Large intestine (tissue), 3 donors: ENCODE measurements at regions not wholly inside any gene's neighbourhood (a gene's known extent, or its start where the extent isn't known, plus 50 kb on each side); places are given as distances from the start of the nearest gene placed in this dataset.

ENCODE experiments used
- DNase-seq, 2 donors: peaks; one replicate each; pipeline versions ENCODE4 v3.0.0 to v3.0.0-alpha.2; 2013
- H3K27ac ChIP-seq: one replicate; pipeline ENCODE4 v1.5.1; 2013; ENCODE audit warnings: low read length
- H3K27me3 ChIP-seq: 2 replicates; pipeline ENCODE4 v1.6.1; 2013; ENCODE audit warnings: low read length; ENCODE audit not compliant: control insufficient read depth, insufficient read depth
- H3K36me3 ChIP-seq: 2 replicates; pipeline ENCODE4 v1.6.1; 2013; ENCODE audit warnings: low read length; ENCODE audit not compliant: control insufficient read depth, insufficient read depth
- H3K4me1 ChIP-seq: one replicate; pipeline ENCODE4 v1.6.1; 2013; ENCODE audit warnings: low read length; ENCODE audit not compliant: control insufficient read depth, insufficient read depth
- H3K4me3 ChIP-seq: one replicate; pipeline ENCODE4 v1.5.1; 2013; ENCODE audit warnings: low read length
- H3K9me3 ChIP-seq: one replicate; pipeline ENCODE4 v1.6.1; 2013; ENCODE audit warnings: mild to moderate bottlenecking, low read depth, low read length, moderate library complexity; ENCODE audit not compliant: control insufficient read depth
- WGBS: methylation state at CpG from one replicate; pipeline ENCODE4 v1.1.5; 2013; ENCODE audit warnings: low lambda C conversion rate; ENCODE audit not compliant: insufficient coverage; 5-methylcytosine and 5-hydroxymethylcytosine counted together

DNA sequence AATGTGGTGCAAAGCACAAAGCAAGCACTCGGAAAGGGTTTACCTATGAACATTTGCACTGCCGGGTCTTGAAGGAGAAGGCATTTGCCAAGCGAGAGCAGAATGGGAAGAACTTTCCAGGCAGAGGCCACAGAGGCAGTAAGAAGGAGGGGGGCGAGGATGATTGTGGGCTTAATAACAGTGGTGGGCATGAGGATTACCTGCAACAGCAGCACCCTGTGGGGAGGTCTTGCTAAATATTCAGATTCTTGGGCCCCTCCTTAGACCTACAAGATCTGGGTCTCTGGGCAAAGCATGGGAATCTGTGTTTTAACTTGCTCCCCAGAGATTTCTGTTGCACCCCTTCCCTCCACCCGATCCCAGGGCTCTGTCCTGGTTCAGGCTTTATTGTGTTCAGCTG is 75.1 kb upstream of the ZBED5 start:
- Histone ChIP-seq H3K4me1 (peaks cover 30% of the 10 kb centered on the region), H3K36me3 (no peaks in the 10 kb centered on the region), H3K4me3 (no peak overlapping the region), H3K27ac (no peak overlapping the region), H3K9me3 (no peaks in the 10 kb centered on the region), H3K27me3 (peaks cover 2% of the 10 kb centered on the region)
- WGBS = no CpG with 5 or more reads among the region's 5 CpGs
- DNase-seq = no peak

DNA sequence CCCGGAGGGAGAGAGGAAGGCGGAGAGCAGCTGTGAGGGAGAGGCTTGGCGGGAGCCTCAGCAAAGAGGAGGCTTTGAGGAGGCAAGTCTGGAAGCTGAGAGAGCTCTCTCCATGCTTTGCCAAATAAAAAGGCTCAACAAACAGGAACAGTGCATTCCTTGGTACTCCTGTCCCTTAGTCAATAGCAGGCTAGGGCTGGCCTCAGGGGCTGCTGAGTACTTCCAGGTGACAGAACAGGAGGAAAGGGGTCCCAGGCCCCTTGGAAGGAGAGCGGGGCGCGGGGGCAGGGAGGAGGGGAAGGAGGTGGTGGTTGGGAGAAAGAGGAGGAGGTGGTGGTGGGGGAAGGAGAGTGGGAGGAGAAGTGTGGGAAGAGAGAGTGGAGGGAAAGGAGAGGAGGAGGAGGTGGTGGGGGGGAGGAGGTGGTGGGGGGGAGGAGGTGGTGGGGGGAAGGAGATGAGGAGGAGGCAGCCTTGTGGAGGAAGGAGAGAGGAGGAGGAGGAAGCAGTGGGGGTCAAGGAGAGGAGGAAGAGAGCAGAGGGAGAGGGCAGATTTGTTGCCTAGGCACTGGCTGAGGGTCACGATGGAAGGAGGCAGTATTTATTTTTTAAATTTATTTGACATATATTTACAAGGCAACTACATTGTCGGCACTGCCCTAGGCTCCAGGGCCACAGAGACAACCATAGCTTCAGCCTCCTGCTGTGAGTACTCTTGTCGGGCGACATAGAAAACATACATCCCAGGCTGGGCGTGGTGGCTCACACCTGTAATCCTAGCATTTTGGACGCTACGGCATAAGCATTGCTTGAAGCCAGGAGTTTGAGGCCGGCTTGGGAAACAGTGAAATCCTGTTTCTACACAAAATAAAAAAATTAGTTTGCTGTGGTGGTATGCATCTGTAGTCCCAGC is 74.2 kb upstream of the ZBED5 start:
- Histone ChIP-seq H3K36me3 (no peaks in the 10 kb centered on the region), H3K4me3 (peak overlapping the region; percentile 63), H3K4me1 (peaks cover 30% of the 10 kb centered on the region), H3K27me3 (peaks cover 2% of the 10 kb centered on the region), H3K9me3 (no peaks in the 10 kb centered on the region), H3K27ac (peak overlapping the region; percentile 96)
- WGBS = 33% methylated on average over 1 of the region's 14 CpGs
- no peak for DNase-seq

DNA sequence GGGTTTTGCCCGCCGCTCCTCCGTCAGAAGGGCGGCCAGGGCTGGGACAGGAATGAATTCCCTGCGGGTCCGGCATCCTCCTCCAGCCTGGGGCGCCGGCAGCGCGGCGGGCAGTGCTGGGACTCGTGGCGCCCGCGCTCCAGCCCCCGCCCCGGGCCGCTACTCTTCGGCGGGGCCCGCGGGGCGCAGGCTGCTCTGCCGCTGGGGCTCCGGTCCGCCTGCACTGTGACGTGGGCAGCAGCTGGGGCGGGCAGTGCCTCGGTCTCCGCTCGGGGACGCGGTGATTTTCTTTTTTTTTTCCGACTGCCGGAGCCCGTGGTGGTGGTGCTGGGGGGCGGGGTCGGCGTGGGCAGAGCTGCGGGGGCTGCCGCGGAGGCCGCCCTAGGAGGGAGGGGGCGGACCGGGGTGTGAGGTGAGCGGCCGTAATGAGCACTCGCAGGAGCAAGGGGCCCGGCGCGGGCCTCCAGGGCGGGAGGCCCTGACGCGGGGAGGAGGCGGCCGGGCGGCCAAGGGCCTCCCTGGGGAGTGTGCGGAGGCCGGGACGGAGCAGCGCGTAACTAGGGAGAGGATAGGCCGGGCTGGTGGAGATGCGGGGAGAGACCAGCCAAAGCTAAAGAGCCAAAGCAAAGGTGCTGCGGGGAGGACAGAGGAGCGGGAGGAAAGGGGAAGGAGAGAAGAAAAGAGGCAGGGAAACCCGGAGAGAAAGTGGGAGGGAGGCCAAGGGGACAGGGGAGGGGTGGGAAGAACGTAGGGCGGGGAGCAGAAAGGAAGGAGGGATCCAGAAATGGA is 73.3 kb upstream of the ZBED5 start:
- H3K9me3 ChIP-seq = no peaks in the 10 kb centered on the region
- peak; percentile 81 to 92 for DNase-seq
- peak overlapping the region; percentile 96 for H3K27ac ChIP-seq
- H3K36me3 ChIP-seq = no peaks in the 10 kb centered on the region
- H3K4me3 ChIP-seq = peak overlapping the region; percentile 63
- H3K4me1 ChIP-seq = peaks cover 31% of the 10 kb centered on the region
- H3K27me3 ChIP-seq = peaks cover 2% of the 10 kb centered on the region
- 0% methylated on average over 5 of the region's 69 CpGs for WGBS

DNA sequence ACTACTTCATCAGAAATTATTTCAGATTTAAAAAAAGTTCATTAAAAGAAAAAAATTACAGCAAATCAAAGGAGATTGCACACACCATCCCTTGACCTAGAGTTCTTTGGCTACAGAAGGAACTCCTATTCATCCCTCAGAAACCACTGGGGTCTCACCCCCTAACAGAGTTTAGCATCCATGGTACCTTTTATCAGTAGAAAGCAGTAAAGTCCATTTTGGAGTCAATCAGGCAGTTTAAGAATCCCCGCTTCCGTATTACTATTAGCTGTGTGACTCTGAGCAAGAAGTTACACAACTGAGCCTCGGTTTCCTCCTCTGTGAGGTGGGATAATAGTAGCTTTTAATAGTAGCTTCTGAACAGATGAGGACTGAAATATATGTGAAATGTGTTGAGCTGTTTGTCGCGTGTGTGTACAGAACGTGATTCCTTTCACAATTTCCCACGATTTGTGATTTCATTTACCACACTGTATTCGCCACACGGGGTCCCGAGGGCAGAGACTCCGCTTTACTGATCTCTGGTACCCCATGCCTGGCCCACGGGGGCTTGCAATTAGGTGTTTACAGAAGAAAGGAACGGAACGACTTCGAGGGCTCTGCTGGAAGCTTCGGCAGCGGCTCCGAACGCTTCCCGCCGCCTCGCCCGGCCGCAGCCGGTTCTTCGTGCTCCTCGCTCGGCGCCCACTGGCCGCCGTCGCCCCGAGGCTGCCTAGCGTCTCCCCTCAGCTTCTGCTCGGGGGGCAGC is 72.5 kb upstream of the ZBED5 start:
- H3K36me3 ChIP-seq = no peaks in the 10 kb centered on the region
- whole genome bisulfite sequencing = no CpG with 5 or more reads among the region's 35 CpGs
- H3K4me1 ChIP-seq = peaks cover 25% of the 10 kb centered on the region
- no peaks in the 10 kb centered on the region for H3K9me3 ChIP-seq
- peak overlapping the region; percentile 63 for H3K4me3 ChIP-seq
- no peak for DNase-seq
- H3K27me3 ChIP-seq = peaks cover 2% of the 10 kb centered on the region
- H3K27ac ChIP-seq = peak overlapping the region; percentile 96

DNA sequence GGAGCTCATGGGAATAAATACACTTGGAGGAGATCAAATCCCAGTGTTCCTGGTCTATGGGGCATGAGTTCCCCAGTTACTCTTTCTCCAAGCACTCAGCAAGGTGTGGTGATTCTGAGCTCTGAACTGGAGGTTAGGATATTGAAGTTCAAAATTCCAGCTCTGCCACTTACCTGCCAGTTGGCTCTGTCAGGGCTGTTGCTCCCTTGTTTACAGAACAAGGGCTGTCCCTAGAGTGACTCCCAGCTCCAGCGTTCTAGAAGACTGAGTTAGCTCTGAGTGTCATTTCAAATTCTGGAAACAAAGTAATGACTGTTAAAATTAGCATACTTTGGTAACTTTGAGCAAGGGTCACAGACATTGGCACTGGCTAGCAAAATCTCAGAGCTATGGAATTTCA is 69.7 kb upstream of the ZBED5 start:
- Histone ChIP-seq H3K9me3 (no peaks in the 10 kb centered on the region), H3K36me3 (no peaks in the 10 kb centered on the region), H3K4me1 (peaks cover 15% of the 10 kb centered on the region), H3K27me3 (peaks cover 2% of the 10 kb centered on the region), H3K4me3 (no peak overlapping the region), H3K27ac (peak overlapping the region; percentile 13)
- DNase-seq = peak; percentile 53 to 83
- no CpG with 5 or more reads among the region's 1 CpG for WGBS

DNA sequence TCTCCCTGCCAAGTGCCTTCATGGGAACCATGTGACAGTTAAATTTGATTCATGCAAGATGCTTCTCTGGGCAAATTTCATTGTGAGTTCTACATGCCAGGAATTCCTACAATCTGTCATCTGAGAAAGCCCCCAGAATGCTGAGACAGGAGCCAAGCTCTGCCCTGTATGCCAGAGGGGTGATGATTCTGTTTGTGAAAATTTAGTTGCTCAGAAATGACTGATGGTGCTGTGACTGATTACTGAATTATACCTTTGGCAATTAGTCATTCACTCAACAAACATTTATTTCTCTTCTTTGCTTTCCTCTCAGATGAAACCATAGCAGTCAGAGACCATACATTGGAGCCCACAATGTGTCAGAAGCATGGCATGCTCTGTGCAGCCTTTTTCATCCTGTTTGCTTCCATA is 69.0 kb upstream of the ZBED5 start:
- H3K4me1 ChIP-seq = peaks cover 10% of the 10 kb centered on the region
- H3K27ac ChIP-seq = no peak overlapping the region
- no peak for DNase-seq
- no peak overlapping the region for H3K4me3 ChIP-seq
- H3K27me3 ChIP-seq = peaks cover 2% of the 10 kb centered on the region
- no peaks in the 10 kb centered on the region for H3K9me3 ChIP-seq
- H3K36me3 ChIP-seq = no peaks in the 10 kb centered on the region

DNA sequence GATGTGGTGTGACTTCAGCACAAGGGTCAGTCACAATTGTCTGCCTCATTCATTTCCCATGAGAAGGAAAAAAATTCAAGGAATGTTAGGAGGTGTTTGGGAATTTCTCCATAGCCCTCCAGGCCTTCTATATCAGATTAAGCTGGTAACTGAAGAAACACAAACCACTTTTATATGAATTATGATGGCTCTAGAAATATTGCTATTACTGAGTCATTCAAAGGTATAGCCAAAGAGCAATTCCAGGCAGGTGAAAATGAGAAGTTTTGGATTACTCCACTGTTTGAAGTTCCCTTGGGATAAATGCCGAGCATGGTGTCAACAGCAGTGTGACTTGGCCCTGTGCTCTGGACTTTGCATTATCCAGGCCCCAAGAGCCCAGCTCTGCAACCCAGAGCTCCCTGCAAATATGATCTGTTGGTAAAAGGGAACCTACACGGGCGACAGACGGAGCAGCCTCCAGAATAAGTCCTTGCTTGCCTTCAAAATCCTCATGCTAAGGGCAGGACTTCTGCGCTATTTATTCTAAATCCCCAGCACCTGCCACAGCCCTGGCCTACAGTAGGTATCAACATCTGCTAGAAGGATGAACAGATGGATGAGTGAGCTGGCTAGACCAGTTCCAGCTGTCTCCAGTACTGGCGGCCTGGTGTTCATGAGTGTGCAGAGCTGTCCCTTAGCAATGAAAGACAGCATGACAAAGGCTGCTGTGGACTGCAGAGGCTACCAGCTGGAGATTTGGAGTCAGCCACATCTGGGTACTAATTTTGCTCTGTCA is 67.5 kb upstream of the ZBED5 start:
- Histone ChIP-seq H3K27me3 (no peaks in the 10 kb centered on the region), H3K36me3 (no peaks in the 10 kb centered on the region), H3K4me3 (no peak overlapping the region), H3K9me3 (no peaks in the 10 kb centered on the region), H3K4me1 (peaks cover 10% of the 10 kb centered on the region), H3K27ac (peak overlapping the region; percentile 15)
- no CpG with 5 or more reads among the region's 6 CpGs for WGBS
- no peak for DNase-seq

DNA sequence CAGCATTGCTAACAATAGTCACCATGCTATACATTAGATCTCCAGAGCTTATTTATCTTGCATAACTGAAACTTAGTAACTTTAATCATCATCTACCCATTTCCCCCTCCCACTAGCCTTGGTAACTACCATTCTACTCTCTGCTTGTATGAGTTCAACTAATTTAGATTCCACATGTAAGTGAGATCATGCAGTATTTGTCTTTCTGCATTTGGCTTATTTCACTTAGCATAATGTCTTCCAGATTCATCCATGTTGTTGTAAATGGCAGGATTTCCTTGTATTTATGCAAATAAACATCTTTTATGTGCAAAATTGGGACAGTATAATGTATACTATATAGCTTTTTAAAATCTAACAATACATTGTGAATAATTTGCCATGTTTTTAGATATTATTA is 66.0 kb upstream of the ZBED5 start:
- H3K27ac ChIP-seq = no peak overlapping the region
- no peak for DNase-seq
- no peaks in the 10 kb centered on the region for H3K36me3 ChIP-seq
- no peaks in the 10 kb centered on the region for H3K27me3 ChIP-seq
- H3K9me3 ChIP-seq = no peaks in the 10 kb centered on the region
- no peak overlapping the region for H3K4me3 ChIP-seq
- peaks cover 10% of the 10 kb centered on the region for H3K4me1 ChIP-seq

DNA sequence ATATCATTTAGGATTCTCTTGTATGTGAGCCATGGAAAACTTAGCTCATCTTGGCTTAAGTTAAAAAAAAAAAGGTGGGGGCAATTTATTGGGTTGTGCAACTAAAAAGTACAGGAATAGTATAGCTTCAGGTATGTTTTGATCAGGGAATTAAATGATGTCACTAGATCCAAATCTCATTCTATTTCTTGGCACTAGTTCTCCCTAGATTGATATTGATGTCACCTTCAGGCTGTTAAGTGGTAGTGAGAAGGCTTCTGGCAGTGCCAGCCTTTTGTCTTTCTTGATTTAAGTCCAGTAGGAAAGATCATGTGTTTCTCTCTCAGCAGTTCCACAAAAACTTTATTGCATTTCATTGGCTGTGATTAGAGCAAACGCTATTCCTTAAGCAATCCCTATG is 65.0 kb upstream of the ZBED5 start:
- Histone ChIP-seq H3K9me3 (peaks cover 2% of the 10 kb centered on the region), H3K36me3 (no peaks in the 10 kb centered on the region), H3K27ac (no peak overlapping the region), H3K4me1 (peaks cover 10% of the 10 kb centered on the region), H3K27me3 (no peaks in the 10 kb centered on the region), H3K4me3 (no peak overlapping the region)
- whole genome bisulfite sequencing = no CpG with 5 or more reads among the region's 1 CpG
- no peak for DNase-seq

DNA sequence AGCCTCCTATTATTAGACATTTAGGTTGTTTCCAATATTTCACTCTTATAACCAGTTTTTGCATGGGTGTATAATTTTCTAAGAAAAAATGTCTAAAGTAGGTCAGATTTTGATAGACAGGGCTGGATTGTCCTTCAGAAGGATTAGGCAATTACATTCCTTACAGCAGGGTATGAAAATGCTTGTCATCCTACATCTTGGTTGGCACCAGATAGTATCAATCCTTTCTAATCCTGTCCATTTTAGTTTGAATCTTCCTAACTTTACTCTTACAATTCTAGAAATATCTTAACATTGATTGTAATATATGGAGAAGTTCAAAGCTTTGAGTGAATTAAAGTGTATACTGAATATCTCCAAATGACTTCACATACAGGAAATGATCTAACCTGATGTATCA is 63.0 kb upstream of the ZBED5 start:
- H3K4me3 ChIP-seq = no peak overlapping the region
- H3K4me1 ChIP-seq = peaks cover 5% of the 10 kb centered on the region
- H3K27ac ChIP-seq = no peak overlapping the region
- no peaks in the 10 kb centered on the region for H3K27me3 ChIP-seq
- peaks cover 15% of the 10 kb centered on the region for H3K9me3 ChIP-seq
- H3K36me3 ChIP-seq = no peaks in the 10 kb centered on the region
- DNase-seq = no peak
